Calu3 (cell line): ENCODE measurements at regions not wholly inside any gene's neighbourhood (a gene's known extent, or its start where the extent isn't known, plus 50 kb on each side); places are given as distances from the start of the nearest gene placed in this dataset.

ENCODE experiments used
- BruUV-seq: library from RNA; stranded (reverse); fragments of 400-500 nt; replicated peaks from 2 replicates; lab custom pipeline; 2021; lab: Mats Ljungman, UMichigan
- CTCF ChIA-PET: fragments of 300-600 bp; sonication (Branson Sonifier 250); formaldehyde crosslinking; loops from one replicate; lab custom pipeline; 2022; ENCODE audit warnings: antibody characterized with exemption; lab: Charles Lee
- DNase-seq: peaks from one replicate; pipeline ENCODE4 v3.0.0; 2022
- H3K27ac Mint-ChIP-seq: one replicate; pipeline ENCODE4 v1.8.0; 2022; ENCODE audit warnings: mixed read lengths; ENCODE audit not compliant: unreplicated experiment
- H3K27me3 Mint-ChIP-seq: one replicate; pipeline ENCODE4 v1.8.0; 2022; ENCODE audit warnings: mixed read lengths; ENCODE audit not compliant: unreplicated experiment
- H3K36me3 Mint-ChIP-seq: one replicate; pipeline ENCODE4 v1.8.0; 2022; ENCODE audit warnings: mild to moderate bottlenecking, moderate library complexity, mixed read lengths; ENCODE audit not compliant: insufficient read depth, unreplicated experiment
- H3K4me1 Mint-ChIP-seq: one replicate; pipeline ENCODE4 v1.8.0; 2022; ENCODE audit warnings: mild to moderate bottlenecking, low read depth, mixed read lengths; ENCODE audit not compliant: unreplicated experiment
- H3K4me3 Mint-ChIP-seq: one replicate; pipeline ENCODE4 v1.8.0; 2022; ENCODE audit warnings: mild to moderate bottlenecking, low read depth, moderate library complexity, mixed read lengths; ENCODE audit not compliant: unreplicated experiment
- H3K9me3 Mint-ChIP-seq: one replicate; pipeline ENCODE4 v1.8.0; 2022; ENCODE audit warnings: low read depth, mixed read lengths; ENCODE audit not compliant: unreplicated experiment
- intact Hi-C: fragments of 100-400 bp; cut with micrococcal nuclease; formaldehyde crosslinking; loops from one replicate; pipeline ENCODE4 v1.10.0; 2022; ENCODE audit not compliant: unreplicated experiment
- TF ChIP-seq, protein P1 (sequence below): fragments of 200-600 bp; IDR thresholded peaks from one replicate; pipeline ENCODE4 v1.8.0; 2022; ENCODE audit warnings: antibody characterized with exemption; ENCODE audit not compliant: unreplicated experiment

DNA sequence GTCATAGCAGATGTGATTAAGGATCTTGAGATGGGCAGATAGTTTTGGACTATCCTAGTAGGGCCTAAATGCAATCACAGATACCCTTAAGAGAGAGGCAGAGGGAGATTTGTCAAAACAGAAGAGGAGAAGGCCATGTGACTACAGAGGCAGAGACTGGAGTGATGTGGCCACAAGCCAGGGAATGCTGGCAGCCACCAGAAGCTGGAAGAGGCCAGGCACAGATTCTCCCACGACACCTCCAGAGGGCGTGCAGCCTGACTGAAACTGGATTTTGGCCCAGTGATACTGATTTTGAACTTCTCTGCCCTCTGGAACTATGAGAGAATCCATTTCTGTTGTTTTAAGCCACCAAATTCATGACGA, 52.1 kb upstream of the EPS8L3 start:
- no TSS peak for BruUV-seq
- TF ChIP-seq, protein P1, sequence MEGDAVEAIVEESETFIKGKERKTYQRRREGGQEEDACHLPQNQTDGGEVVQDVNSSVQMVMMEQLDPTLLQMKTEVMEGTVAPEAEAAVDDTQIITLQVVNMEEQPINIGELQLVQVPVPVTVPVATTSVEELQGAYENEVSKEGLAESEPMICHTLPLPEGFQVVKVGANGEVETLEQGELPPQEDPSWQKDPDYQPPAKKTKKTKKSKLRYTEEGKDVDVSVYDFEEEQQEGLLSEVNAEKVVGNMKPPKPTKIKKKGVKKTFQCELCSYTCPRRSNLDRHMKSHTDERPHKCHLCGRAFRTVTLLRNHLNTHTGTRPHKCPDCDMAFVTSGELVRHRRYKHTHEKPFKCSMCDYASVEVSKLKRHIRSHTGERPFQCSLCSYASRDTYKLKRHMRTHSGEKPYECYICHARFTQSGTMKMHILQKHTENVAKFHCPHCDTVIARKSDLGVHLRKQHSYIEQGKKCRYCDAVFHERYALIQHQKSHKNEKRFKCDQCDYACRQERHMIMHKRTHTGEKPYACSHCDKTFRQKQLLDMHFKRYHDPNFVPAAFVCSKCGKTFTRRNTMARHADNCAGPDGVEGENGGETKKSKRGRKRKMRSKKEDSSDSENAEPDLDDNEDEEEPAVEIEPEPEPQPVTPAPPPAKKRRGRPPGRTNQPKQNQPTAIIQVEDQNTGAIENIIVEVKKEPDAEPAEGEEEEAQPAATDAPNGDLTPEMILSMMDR, result no peak
- Mint-ChIP-seq H3K9me3 (no peaks in the 10 kb centered on the region), H3K36me3 (no peaks in the 10 kb centered on the region), H3K4me1 (peaks cover 1% of the 10 kb centered on the region), H3K27me3 (no peaks in the 10 kb centered on the region), H3K27ac (no peak overlapping the region), H3K4me3 (no peak overlapping the region)
- CTCF ChIA-PET, result no interaction called here
- intact Hi-C loops, result no loop called here
- no peak for DNase-seq

DNA sequence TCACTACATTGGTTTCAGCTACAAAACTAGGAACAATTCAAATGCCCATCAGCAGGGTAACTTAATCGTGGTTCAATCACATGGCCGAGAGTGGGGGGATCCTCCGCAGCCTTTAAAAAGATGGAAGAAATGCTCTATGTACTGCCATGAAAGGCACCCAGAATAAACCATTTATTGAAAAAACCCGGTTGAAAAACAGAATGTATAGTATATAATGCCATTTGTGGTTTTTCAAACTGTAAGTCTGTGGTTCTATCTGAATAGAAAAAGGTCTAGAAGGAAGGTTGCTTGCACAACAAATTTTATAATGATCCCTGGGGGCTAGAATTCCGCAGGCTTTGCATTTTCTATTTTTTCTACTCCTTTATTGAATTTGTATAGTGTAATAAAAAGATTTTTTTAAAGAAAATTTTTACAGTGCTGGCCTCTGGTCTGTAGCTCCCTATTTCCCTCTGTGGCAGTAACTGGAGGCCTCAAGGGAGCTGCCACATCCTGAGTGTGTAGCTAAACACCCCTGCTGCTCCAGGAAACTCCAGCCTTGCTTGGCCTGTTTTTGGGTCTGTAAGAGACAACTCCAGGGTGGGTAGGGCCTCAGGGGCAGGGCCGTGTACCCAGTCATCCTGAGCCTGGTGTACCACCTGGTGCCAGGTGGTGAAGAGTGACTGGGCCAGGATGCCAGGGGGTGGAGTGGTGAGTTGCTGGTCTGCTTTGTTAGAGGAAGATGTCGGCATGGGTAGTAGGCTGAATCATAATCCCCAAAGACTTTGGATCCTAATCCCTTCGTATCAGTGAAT, 51.5 kb upstream of the EPS8L3 start:
- Mint-ChIP-seq H3K27me3 (no peaks in the 10 kb centered on the region), H3K9me3 (no peaks in the 10 kb centered on the region)
- no TSS peak for BruUV-seq

GRCh38 chr1:109814223-109814622, 50.5 kb upstream of the EPS8L3 start:
- CTCF ChIA-PET, result no interaction called here
- Mint-ChIP-seq H3K36me3 (no peaks in the 10 kb centered on the region), H3K9me3 (no peaks in the 10 kb centered on the region), H3K27ac (no peak overlapping the region), H3K4me1 (no peaks in the 10 kb centered on the region), H3K4me3 (no peak overlapping the region), H3K27me3 (no peaks in the 10 kb centered on the region)
- no TSS peak for BruUV-seq
- intact Hi-C loops, result no loop called here
- DNase-seq, result no peak
- TF ChIP-seq, protein P1, result no peak

More for the DNA sequence above, 51.5 kb upstream of the EPS8L3 start:
- Mint-ChIP-seq H3K4me3 (no peak overlapping the region), H3K36me3 (no peaks in the 10 kb centered on the region), H3K27ac (no peak overlapping the region), H3K4me1 (no peaks in the 10 kb centered on the region)
- intact Hi-C loops, result no loop called here
- no peak for DNase-seq
- CTCF ChIA-PET, result no interaction called here
- TF ChIP-seq, protein P1, result no peak
